A673 (cell line): ENCODE measurements at regions not wholly inside any gene's neighbourhood (a gene's known extent, or its start where the extent isn't known, plus 50 kb on each side); places are given as distances from the start of the nearest gene placed in this dataset.

Experiments
- BruUV-seq: library from RNA; stranded (reverse); fragments of 400-500 nt; replicated peaks from 2 replicates; lab custom pipeline; 2021; lab: Mats Ljungman, UMichigan
- CTCF ChIA-PET: fragments of 300-600 bp; sonication (Branson Sonifier 250); formaldehyde crosslinking; loops from one replicate; lab custom pipeline; 2022; ENCODE audit warnings: antibody characterized with exemption; lab: Charles Lee
- POLR2A ChIA-PET: fragments of 300-600 bp; sonication (Branson Sonifier 250); formaldehyde crosslinking; loops from one replicate; lab custom pipeline; 2022; ENCODE audit warnings: antibody characterized with exemption; ENCODE audit not compliant: low non-redundant PET; lab: Charles Lee
- DNase-seq: peaks from one replicate; pipeline ENCODE4 v3.0.0-alpha.2; 2015; ENCODE audit warnings: low spot score
- H3K27ac ChIP-seq: fragments of 200-600 bp; sonication (generic); 2 replicates; pipeline ENCODE4 v1.5.1; 2016; ENCODE audit warnings: mixed run types, low read depth, mild to moderate bottlenecking, mixed read lengths, antibody characterized with exemption, low read length; ENCODE audit not compliant: poor library complexity, severe bottlenecking
- H3K27me3 ChIP-seq: fragments of 200-600 bp; sonication (generic); replicated peaks from 2 replicates; pipeline ENCODE4 v1.6.1; 2017; ENCODE audit warnings: mixed run types, low read depth, mild to moderate bottlenecking, mixed read lengths, antibody characterized with exemption, low read length; ENCODE audit not compliant: insufficient read depth, poor library complexity
- H3K36me3 ChIP-seq: fragments of 200-600 bp; sonication (generic); 2 replicates; pipeline ENCODE4 v1.6.1; 2016; ENCODE audit warnings: mixed run types, mild to moderate bottlenecking, mixed read lengths, antibody characterized with exemption, low read length; ENCODE audit not compliant: insufficient read depth, poor library complexity, severe bottlenecking
- H3K4me1 ChIP-seq: fragments of 200-600 bp; sonication (generic); 2 replicates; pipeline ENCODE4 v1.6.1; 2017; ENCODE audit warnings: mixed run types, mild to moderate bottlenecking, mixed read lengths, antibody characterized with exemption, low read length; ENCODE audit not compliant: insufficient read depth, poor library complexity, severe bottlenecking
- H3K4me3 ChIP-seq: fragments of 200-600 bp; sonication (generic); 2 replicates; pipeline ENCODE4 v1.5.1; 2016; ENCODE audit warnings: low read depth, mixed run types, mild to moderate bottlenecking, mixed read lengths, low read length; ENCODE audit not compliant: poor library complexity, severe bottlenecking
- H3K9me3 ChIP-seq: fragments of 200-600 bp; sonication (generic); 2 replicates; pipeline ENCODE4 v1.6.1; 2016; ENCODE audit warnings: mixed run types, low read depth, mild to moderate bottlenecking, mixed read lengths, antibody characterized with exemption, low read length; ENCODE audit not compliant: poor library complexity, severe bottlenecking
- EZH2 ChIP-seq: fragments of 200-600 bp; sonication (generic); IDR thresholded peaks from 2 replicates; pipeline ENCODE4 v1.6.1; 2017; ENCODE audit warnings: borderline replicate concordance, low read depth, mild to moderate bottlenecking, mixed read lengths, antibody characterized with exemption, low read length; ENCODE audit not compliant: poor library complexity, severe bottlenecking
- intact Hi-C: fragments of 100-400 bp; cut with micrococcal nuclease; formaldehyde crosslinking; loops from one replicate; pipeline ENCODE4 v1.10.0; 2022; ENCODE audit not compliant: unreplicated experiment
- TF ChIP-seq, protein P1 (sequence below): fragments of 300-800, 200-600 bp; sonication (generic); conservative IDR thresholded peaks from 2 replicates; pipeline ENCODE4 v1.5.1; 2017; ENCODE audit warnings: low read depth, mild to moderate bottlenecking, antibody characterized with exemption, low read length, moderate library complexity, mixed read lengths

DNA sequence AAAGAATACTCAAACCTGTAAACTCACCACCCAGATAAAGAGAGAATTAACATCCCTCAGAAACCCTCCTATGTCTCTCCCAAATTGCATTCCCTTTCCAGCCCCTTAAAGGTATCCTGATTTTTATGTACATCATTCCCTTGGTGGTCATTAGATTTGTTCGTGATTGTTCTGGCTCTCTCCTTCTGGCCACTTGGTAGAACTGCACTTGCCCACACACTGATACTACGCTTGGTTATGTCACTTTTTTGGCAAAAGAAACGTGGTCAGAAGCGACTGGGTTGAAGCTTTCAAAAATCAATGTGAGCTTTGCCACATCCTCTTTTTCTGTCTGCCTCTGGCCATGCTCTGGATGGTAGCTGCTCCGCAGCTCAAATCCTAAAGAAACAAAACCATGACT is 76.3 kb downstream of the KRTAP19-8 start:
- no peaks in the 10 kb centered on the region for H3K9me3 ChIP-seq
- BruUV-seq, result no TSS peak
- no peaks in the 10 kb centered on the region for H3K27me3 ChIP-seq
- TF ChIP-seq EZH2, result no peak
- TF ChIP-seq, protein P1, sequence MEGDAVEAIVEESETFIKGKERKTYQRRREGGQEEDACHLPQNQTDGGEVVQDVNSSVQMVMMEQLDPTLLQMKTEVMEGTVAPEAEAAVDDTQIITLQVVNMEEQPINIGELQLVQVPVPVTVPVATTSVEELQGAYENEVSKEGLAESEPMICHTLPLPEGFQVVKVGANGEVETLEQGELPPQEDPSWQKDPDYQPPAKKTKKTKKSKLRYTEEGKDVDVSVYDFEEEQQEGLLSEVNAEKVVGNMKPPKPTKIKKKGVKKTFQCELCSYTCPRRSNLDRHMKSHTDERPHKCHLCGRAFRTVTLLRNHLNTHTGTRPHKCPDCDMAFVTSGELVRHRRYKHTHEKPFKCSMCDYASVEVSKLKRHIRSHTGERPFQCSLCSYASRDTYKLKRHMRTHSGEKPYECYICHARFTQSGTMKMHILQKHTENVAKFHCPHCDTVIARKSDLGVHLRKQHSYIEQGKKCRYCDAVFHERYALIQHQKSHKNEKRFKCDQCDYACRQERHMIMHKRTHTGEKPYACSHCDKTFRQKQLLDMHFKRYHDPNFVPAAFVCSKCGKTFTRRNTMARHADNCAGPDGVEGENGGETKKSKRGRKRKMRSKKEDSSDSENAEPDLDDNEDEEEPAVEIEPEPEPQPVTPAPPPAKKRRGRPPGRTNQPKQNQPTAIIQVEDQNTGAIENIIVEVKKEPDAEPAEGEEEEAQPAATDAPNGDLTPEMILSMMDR, result 0 out of 2 replicates have a peak, but pooled peaks have one; percentile 22
- CTCF ChIA-PET, result no interaction called here
- POLR2A ChIA-PET, result no interaction called here
- DNase-seq, result no peak
- no peak overlapping the region for H3K27ac ChIP-seq
- intact Hi-C loops, result no loop called here
- no peak overlapping the region for H3K4me3 ChIP-seq
- no peaks in the 10 kb centered on the region for H3K4me1 ChIP-seq
- H3K36me3 ChIP-seq, result no peaks in the 10 kb centered on the region

GRCh38 chr21:30958741-30959140 is 77.4 kb upstream of the KRTAP11-1 start:
- Histone ChIP-seq H3K27me3 (no peaks in the 10 kb centered on the region), H3K27ac (no peak overlapping the region), H3K4me3 (no peak overlapping the region), H3K9me3 (no peaks in the 10 kb centered on the region), H3K4me1 (no peaks in the 10 kb centered on the region), H3K36me3 (no peaks in the 10 kb centered on the region)
- no TSS peak for BruUV-seq
- ChIA-PET CTCF (no interaction called here), POLR2A (no interaction called here)
- DNase-seq, result no peak
- intact Hi-C loops, result no loop called here
- TF ChIP-seq, protein P1, result no peak
- no peak for TF ChIP-seq EZH2

DNA sequence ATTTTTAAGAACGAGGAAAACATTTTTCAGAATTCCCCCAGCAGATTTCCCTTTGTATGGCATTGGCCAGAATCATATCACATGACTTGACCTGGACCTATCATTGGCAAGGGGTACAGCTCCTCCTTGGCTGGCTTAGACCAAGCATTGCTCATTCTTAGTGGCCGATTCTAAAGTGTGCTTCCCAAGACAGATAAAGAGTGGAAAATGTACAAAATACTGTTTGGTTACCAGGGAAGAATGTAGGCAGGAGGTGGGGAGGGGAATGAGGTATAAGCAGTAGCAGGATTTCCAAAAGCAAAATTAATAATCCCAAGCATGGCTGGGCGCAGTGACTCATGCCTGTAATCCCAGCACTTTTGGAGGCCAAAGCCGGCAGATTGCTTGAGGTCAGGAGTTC is 75.6 kb upstream of the KRTAP11-1 start:
- Histone ChIP-seq H3K4me1 (no peaks in the 10 kb centered on the region), H3K9me3 (no peaks in the 10 kb centered on the region), H3K36me3 (no peaks in the 10 kb centered on the region), H3K27me3 (no peaks in the 10 kb centered on the region), H3K27ac (no peak overlapping the region), H3K4me3 (no peak overlapping the region)
- CTCF ChIA-PET, result no interaction called here
- TF ChIP-seq, protein P1, result no peak
- no peak for TF ChIP-seq EZH2
- intact Hi-C loops, result no loop called here
- no peak for DNase-seq
- POLR2A ChIA-PET, result no interaction called here
- no TSS peak for BruUV-seq
